GM12892 (cell line): ENCODE measurements at regions not wholly inside any gene's neighbourhood (a gene's known extent, or its start where the extent isn't known, plus 50 kb on each side); places are given as distances from the start of the nearest gene placed in this dataset.

Experiments
- DNase-seq: peaks from one replicate; pipeline ENCODE4 v3.0.0; 2011; ENCODE audit not compliant: insufficient read length
- FAIRE-seq: peaks from 2 replicates; lab custom pipeline; 2011; peaks lifted over from hg19 to GRCh38; lab: Jason Lieb, UNC
- POLR2A ChIP-seq: IDR thresholded peaks from 2 replicates; pipeline ENCODE4 v1.6.1; 2011; ENCODE audit warnings: low read depth, low read length, control low read depth
- POLR2AphosphoS5 ChIP-seq: IDR thresholded peaks from 2 replicates; pipeline ENCODE4 v1.6.1; 2011; ENCODE audit warnings: low read depth, low read length, control low read depth
- TAF1 ChIP-seq: IDR thresholded peaks from 2 replicates; pipeline ENCODE4 v1.6.1; 2011; ENCODE audit warnings: low read depth, mild to moderate bottlenecking, control low read depth, low read length, borderline replicate concordance

DNA sequence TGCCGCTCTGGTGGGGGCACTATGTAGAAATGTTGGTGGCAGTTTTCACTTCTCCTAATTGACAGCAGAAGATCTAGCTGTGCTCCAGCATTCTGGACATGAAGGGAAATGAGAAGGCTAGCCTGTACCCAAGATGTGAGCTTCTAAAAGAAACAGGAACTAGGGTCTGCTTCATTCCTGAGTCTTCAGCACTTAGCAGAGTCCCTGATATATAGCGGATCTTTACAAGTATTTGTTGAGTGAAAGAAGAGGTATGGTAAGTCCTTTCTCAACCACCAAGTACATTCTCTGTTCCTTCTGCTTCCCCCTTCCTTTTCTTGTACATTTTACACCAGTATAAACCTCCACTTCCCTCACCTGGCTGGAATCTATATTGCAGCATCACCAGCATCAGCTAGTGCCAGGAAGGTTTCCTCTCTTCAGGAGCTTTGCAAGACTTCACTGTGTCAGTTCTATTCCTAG lies 408.3 kb upstream of the CADM1 start:
- peak; percentile 96 for FAIRE-seq
- DNase-seq = no peak

GRCh38 chr11:115911613-115912346 lies 407.6 kb upstream of the CADM1 start:
- FAIRE-seq (peak; percentile 27), DNase-seq (no peak)
- TF ChIP-seq POLR2A = no peak

More for the DNA sequence above, 408.3 kb upstream of the CADM1 start:
- no peak for TF ChIP-seq POLR2AphosphoS5
- TF ChIP-seq TAF1 = no peak
- TF ChIP-seq POLR2A = no peak

GRCh38 chr11:115910379-115910778 lies 406.2 kb upstream of the CADM1 start:
- TF ChIP-seq POLR2AphosphoS5 (no peak), TAF1 (no peak), POLR2A (no peak)
- DNase-seq (no peak), FAIRE-seq (peak; percentile 33)

- FAIRE-seq (no peak), DNase-seq (no peak)
- TF ChIP-seq POLR2AphosphoS5 = no peak
- no peak for TF ChIP-seq TAF1
- no peak for TF ChIP-seq POLR2A
Observed at GRCh38 chr11:115906171-115906570, 402.0 kb upstream of the CADM1 start.

DNA sequence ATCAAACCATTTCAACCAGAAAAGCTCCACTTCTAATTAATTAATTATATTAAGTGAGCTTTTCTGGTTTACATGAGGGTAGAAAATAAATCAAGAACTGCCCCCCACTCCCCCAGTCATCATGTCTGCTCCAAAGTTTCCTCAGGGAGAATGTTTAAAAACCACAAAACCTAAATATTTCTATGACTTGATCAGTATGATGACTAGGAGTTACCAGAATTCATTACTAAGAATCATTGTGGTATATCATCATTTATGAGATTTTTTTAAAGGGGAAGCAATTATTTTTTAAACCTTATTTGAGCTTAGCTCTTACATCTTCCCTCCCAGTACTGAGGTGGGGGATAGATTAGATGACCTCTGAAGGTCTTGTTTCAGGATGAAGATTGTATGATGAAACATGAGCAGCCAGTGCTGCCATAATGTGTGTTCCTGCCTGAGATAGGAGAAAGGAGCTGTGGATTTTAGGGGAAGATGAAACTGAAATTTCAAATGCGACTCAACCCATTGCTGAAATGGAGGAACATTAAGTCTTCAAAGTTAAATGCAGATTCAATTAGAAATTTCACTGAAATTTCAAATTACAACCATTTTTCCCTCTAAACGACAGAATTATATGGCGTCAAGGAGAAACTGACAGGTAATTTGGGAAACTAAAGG lies 401.3 kb upstream of the CADM1 start:
- FAIRE-seq (peak; percentile 64), DNase-seq (no peak)
- TF ChIP-seq POLR2A (no peak), TAF1 (no peak), POLR2AphosphoS5 (no peak)

DNA sequence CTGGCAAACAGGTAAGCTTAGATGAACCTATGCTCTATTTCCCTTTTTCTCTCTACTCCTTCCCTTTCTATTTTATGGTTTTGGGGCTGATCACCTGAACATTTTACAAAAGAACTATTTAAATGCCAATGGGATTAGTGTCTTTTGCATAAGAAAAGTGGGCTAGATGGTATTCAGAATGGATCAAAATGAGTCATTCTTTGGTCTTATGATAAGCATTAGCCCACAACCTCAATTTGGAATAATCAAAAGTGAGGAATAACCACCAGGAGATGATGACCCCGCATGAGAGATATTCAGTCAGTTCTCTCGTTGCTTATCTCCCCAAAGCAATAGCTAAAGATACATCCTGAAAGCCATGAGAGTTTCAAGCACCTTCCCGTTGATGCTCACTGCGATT lies 399.0 kb upstream of the CADM1 start:
- no peak for TF ChIP-seq POLR2AphosphoS5
- TF ChIP-seq TAF1 = no peak
- no peak for TF ChIP-seq POLR2A
- DNase-seq = no peak
- peak; percentile 44 for FAIRE-seq

- FAIRE-seq (no peak), DNase-seq (no peak)
- no peak for TF ChIP-seq TAF1
- TF ChIP-seq POLR2A = no peak
- TF ChIP-seq POLR2AphosphoS5 = no peak
Observed at GRCh38 chr11:115901069-115901468, 396.9 kb upstream of the CADM1 start.

DNA sequence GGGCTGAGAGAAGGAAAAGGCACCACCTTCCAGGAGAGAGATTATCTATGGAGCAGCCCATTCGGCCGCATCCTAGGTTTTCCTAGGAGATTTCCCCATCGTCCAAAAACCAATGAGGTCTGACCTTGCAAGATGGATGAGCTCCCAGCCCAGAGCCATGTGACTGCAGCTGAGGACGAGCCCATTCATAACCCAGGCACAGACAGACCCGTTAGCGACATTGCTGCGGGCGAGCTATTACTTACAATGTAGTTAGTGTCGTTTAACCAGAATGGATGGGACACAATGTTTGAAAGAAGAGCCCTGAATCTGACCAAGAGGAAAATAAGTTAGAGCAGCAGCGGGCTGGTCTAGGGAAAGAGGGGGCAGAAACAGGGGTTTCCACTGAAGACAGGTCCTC lies 395.9 kb upstream of the CADM1 start:
- DNase-seq (no peak), FAIRE-seq (no peak)
- no peak for TF ChIP-seq POLR2A
- TF ChIP-seq TAF1 = no peak
- TF ChIP-seq POLR2AphosphoS5 = no peak

DNA sequence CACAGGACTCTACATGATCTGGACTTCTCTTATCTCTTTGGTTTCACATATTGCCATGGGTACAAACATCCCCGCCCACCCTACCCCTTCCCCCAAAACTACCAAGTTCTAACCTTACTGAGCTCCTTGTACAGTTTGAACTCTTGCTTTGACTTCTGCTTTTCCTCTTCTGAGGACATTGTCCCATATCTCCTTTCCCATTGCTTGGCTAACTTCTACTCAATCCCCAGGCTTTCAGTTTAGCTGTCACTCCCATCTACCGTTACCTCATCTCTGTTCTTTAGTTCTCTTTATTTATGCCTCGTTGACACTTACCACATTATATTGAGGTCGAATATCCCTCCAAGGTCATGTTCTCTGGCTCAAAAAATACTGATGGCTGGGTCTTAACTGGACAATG lies 393.5 kb upstream of the CADM1 start:
- TF ChIP-seq TAF1 (no peak), POLR2AphosphoS5 (no peak), POLR2A (no peak)
- no peak for FAIRE-seq
- DNase-seq = no peak

DNA sequence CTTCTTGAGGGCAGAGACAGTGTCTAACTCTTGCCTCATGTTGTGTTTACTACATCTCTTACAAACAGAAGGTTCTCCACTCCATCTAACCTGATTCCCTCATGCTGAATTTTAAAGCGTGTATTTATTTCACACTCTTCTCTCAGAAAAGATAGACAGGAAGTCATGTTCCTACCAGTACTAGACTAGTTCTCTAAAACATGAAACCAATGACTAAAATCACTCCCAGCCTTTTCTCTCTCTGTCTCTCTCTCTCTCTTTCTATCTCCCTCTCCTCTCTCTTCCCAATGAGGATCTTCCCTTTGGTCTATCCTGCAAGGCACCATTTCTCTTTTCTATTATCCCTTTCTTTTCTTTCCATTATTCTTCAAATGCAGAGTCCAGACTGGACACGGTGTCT lies 391.9 kb upstream of the CADM1 start:
- TF ChIP-seq POLR2A (no peak), POLR2AphosphoS5 (no peak)
- DNase-seq = no peak
- peak; percentile 87 for FAIRE-seq

DNA sequence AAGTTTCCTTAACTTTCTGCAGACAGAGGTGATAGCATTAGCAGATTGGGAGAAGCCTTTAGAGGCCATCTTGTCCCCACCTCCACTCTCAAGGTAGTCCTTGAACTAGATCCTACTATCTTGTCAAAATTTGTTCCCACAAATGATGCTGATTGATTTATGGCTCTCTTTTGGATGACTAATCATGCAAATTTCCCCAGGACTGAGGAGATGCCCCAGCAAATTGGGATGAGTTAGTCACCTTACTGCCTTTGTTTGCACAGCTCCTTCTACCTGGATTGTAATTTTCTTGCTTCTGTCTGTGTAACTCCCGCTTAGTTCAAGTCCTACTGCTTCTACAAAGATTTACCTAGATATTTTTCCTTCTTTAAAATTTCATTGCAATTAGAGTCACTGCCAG lies 391.4 kb upstream of the CADM1 start:
- FAIRE-seq (no peak), DNase-seq (no peak)
- TF ChIP-seq POLR2AphosphoS5 (no peak), POLR2A (no peak), TAF1 (no peak)

DNA sequence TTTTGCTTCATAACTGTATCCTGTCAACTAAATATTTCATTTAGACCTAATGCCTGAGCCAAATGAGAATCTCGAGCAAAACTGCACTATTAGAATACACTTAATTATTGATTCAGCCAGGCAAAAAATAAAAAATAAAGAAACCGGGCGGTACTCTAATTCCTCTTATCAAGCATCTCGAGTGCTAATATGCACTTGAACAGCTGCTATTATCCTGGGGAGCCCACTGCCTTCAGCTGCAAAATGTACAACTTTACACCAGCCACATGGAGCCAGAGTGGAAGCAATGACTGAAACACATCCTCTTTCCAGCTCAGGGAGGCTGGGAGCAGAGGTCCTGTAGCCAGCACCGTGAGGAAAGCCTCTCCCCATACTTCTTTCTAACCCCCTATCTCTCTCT lies 390.0 kb upstream of the CADM1 start:
- no peak for FAIRE-seq

More for the DNA sequence above, 390.0 kb upstream of the CADM1 start:
- no peak for DNase-seq
- TF ChIP-seq POLR2A (no peak), TAF1 (no peak), POLR2AphosphoS5 (no peak)
